ENCODE measurements at regions not wholly inside any gene's neighbourhood (a gene's known extent, or its start where the extent isn't known, plus 50 kb on each side); places are given as distances from the start of the nearest gene placed in this dataset.

DNA sequence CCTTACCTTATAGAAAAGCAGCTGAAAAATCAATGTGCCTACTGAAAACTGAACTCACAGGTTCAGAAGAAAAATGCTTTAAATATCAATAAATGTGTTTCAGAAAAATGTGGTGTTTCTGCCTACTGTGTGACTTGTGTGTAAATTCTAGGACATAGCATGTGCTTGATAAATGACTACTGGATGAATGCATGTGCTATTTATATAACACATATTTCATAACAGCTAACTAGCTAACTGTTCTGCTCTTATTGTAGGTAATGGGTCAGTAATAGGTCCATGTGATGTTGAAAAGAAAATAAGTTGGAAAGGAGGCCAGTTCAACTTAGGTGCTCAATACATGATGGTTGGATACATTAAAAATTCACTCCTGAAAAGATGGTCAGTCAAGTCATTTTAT lies 993.0 kb upstream of the LCORL start:
- in situ Hi-C loops (cut with MboI; ENCODE audit: low pct_unique_long_range_greater_than_20kb in 2 of 9, low sequenced_read_pairs in 9 of 9, unreplicated experiment in 9 of 9) = no loop called here
- H3K27ac ChIP-seq = no peak overlapping the region
- H3K4me1 ChIP-seq (replicated peaks in 1 of 2) = peaks cover 5 to 6% of the 10 kb centered on the region in 2 donors
- H3K4me3 ChIP-seq = no peak overlapping the region
- ATAC-seq (replicated peaks in 6 of 8) = no peak

DNA sequence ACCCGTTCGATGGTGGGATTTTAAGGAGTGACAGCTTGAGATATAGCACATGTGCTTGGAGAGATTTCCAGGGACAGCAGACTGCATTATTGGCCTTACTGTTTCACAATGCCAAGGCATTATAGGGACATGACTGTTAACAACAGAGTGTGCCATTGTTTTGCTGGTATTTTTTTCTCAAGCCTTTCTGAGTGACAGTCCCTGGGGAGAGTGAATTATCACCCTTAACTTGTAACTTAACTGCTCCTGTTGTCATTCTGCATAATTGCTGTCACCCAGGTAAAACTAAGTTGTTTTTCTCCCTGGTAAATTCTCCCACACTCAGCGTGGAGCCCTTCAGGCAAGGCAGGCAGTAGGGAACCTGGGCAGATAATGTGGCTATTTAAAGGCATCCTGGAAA lies 989.2 kb upstream of the LCORL start:
- no peak overlapping the region for H3K27ac ChIP-seq
- 14 to 60% (median 24%) methylated on average over 1 to 3 of the region's 3 CpGs; no CpG with 5 or more reads in 1 of the 10 experiments for WGBS, 10 experiments
- H3K4me3 ChIP-seq = no peak overlapping the region
- peak in 4 of 8 experiments; percentile 54 to 57 (median 56) for ATAC-seq (replicated peaks in 6 of 8)
- in situ Hi-C loops (cut with MboI; ENCODE audit: low pct_unique_long_range_greater_than_20kb in 2 of 9, low sequenced_read_pairs in 9 of 9, unreplicated experiment in 9 of 9) = no loop called here
- H3K4me1 ChIP-seq (replicated peaks in 1 of 2) = peaks cover 5 to 6% of the 10 kb centered on the region in 2 donors

- Histone ChIP-seq H3K27ac (no peak overlapping the region), H3K4me1 (replicated peaks in 1 of 2) (peaks cover 5 to 11% of the 10 kb centered on the region in 2 donors), H3K4me3 (no peak overlapping the region)
- ATAC-seq (replicated peaks in 6 of 8) = peak in 1 of 8 experiments; percentile 46
- in situ Hi-C loops (cut with MboI; ENCODE audit: low pct_unique_long_range_greater_than_20kb in 2 of 9, low sequenced_read_pairs in 9 of 9, unreplicated experiment in 9 of 9) = no loop called here
- 60 to 100% (median 95%) methylated on average over 1 to 2 of the region's 2 CpGs; no CpG with 5 or more reads in 5 of the 10 experiments for WGBS, 10 experiments
These were observed 988.3 kb upstream of the LCORL start for GRCh38 chr4:19009881-19010280.

DNA sequence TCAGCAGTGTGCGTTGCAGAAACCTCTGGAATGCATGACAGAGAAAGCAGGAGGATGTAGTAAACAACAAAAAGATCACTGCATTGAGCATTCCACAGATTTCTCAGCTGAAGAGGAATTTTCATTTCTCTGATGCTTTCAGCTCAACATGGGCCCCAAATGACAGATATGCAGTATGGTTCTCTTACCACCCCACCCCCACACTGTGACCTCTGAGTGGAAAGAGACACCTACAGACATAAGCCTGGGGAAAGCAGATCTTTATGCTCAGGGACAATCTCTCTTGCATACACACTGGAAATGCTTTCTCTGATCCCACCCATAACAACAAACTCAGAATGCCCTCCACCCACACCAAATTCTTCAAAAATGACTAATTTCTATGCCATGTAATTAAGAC lies 983.7 kb upstream of the LCORL start:
- Histone ChIP-seq H3K27ac (no peak overlapping the region), H3K4me3 (no peak overlapping the region), H3K4me1 (replicated peaks in 1 of 2) (peaks cover 0 to 6% of the 10 kb centered on the region in 2 donors)
- WGBS, 10 experiments = 25 to 100% (median 81%) methylated on average over 1 of the region's 1 CpG; no CpG with 5 or more reads in 2 of the 10 experiments
- peak in 4 of 8 experiments; percentile 17 to 59 (median 28) for ATAC-seq (replicated peaks in 6 of 8)
- in situ Hi-C loops (cut with MboI; ENCODE audit: low pct_unique_long_range_greater_than_20kb in 2 of 9, low sequenced_read_pairs in 9 of 9, unreplicated experiment in 9 of 9) = no loop called here

DNA sequence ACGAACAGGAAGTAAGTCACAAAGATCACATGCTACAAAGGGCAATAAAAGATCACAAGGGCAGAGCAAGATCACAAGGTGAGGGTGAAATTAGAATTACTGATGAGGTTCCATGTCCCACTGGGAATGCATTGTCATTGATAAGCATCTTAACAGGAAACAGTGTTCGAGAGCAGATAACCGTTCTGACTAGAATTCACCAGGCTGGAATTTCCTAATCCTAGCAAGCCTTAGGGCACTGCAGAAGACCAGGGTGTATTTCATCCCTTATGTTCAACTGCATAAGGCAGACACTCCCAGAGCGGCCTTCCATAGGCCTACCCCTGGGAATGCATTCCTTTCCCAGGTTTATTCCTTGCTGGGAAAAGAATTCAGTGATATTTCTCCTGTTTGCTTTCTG lies 980.6 kb upstream of the LCORL start:
- Histone ChIP-seq H3K4me3 (no peak overlapping the region), H3K27ac (no peak overlapping the region), H3K4me1 (replicated peaks in 1 of 2) (peaks cover 0 to 6% of the 10 kb centered on the region in 2 donors)
- 0 to 100% (median 79%) methylated on average over 1 to 4 of the region's 4 CpGs; no CpG with 5 or more reads in 3 of the 10 experiments for WGBS, 10 experiments
- in situ Hi-C loops (cut with MboI; ENCODE audit: low pct_unique_long_range_greater_than_20kb in 2 of 9, low sequenced_read_pairs in 9 of 9, unreplicated experiment in 9 of 9) = no loop called here
- no peak for ATAC-seq (replicated peaks in 6 of 8)

DNA sequence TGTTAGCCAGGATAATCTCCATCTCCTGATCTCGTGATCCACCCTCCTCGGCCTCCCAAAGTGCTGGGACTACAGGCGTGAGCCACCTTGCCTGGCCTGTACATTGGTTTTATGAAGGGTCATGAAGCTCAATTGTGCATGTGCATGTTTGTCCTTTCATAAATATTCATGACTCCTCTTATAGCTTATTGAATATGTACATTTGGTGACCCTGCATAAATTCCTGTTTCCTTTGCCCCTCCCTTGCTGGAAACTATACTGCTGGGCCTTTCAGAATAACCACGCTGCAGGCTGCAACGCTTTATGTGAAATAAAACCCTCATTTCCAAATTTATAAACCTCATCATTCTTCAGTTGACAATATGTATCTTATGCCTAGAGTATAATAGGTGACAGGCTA lies 978.0 kb upstream of the LCORL start:
- H3K4me1 ChIP-seq (replicated peaks in 1 of 2) = no peaks in the 10 kb centered on the region
- 40 to 100% (median 67%) methylated on average over 1 to 5 of the region's 5 CpGs; no CpG with 5 or more reads in 1 of the 10 experiments for WGBS, 10 experiments
- in situ Hi-C loops (cut with MboI; ENCODE audit: low pct_unique_long_range_greater_than_20kb in 2 of 9, low sequenced_read_pairs in 9 of 9, unreplicated experiment in 9 of 9) = no loop called here
- H3K27ac ChIP-seq = no peak overlapping the region
- no peak overlapping the region for H3K4me3 ChIP-seq
- ATAC-seq (replicated peaks in 6 of 8) = peak in 3 of 8 experiments; percentile 57 to 80 (median 71)

DNA sequence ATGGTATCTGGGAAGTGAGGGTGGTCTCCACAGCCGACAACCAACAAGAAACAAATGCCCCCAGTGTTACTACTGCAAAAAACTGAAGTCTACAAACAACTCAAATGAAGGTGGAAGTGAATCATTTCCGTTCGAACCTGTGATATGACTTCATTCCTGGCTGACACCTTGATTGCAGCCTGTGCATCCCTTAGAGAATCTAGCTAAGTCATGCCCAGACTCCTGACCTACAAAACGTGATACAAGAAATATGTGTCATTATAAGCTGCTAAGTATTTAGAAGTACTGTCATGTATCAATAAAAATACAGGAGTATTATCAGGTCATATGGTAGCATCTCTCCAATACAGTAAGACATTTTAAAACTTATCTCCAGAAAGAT lies 959.7 kb upstream of the LCORL start:
- ATAC-seq (replicated peaks in 6 of 8) = no peak
- no peaks in the 10 kb centered on the region for H3K4me1 ChIP-seq (replicated peaks in 1 of 2)
- no peak overlapping the region for H3K27ac ChIP-seq
- no peak overlapping the region for H3K4me3 ChIP-seq
- in situ Hi-C loops (cut with MboI; ENCODE audit: low pct_unique_long_range_greater_than_20kb in 2 of 9, low sequenced_read_pairs in 9 of 9, unreplicated experiment in 9 of 9) = no loop called here
- WGBS, 10 experiments = 0 to 100% (median 63%) methylated on average over 1 to 4 of the region's 4 CpGs; no CpG with 5 or more reads in 2 of the 10 experiments

DNA sequence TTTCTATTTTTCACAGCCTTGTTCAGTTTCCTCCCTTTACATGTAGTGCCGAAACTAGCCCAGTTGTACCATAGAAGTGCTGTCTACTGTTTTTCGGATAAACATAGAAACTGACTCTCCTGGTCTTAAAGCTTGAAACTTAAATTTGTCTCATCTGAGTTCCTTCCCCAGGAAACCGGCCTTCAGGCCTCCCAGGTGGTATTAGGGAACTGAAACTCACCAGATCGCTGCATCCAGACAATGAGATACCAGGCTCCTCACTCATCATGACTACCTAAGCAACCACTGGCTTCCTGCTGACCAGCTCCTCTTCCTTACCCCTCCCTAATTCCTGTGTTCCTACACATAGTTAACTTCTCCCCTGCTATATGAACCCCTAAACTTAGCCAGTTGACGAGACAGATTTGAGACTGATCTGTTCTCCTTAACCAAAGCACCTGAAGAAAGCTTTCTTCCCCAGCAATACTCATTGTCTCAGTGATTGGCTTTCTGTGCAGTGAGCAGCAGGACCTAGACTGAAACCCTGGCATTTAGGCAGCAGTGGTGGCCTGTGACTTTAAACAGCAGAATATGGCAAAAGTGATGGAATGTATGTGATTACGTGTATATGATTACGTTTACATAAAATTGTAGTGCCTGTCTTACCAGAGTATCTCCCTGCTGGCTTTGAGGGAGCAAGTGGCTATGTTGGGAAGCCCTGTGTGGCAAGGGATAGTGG lies 959.1 kb upstream of the LCORL start:
- in situ Hi-C loops (cut with MboI; ENCODE audit: low pct_unique_long_range_greater_than_20kb in 2 of 9, low sequenced_read_pairs in 9 of 9, unreplicated experiment in 9 of 9) = no loop called here
- Histone ChIP-seq H3K4me3 (no peak overlapping the region), H3K27ac (no peak overlapping the region), H3K4me1 (replicated peaks in 1 of 2) (no peaks in the 10 kb centered on the region)
- ATAC-seq (replicated peaks in 6 of 8) = no peak
- 48 to 100% (median 84%) methylated on average over 2 to 7 of the region's 7 CpGs for WGBS, 10 experiments

- ATAC-seq (replicated peaks in 6 of 8) = no peak
- H3K4me3 ChIP-seq = no peak overlapping the region
- H3K4me1 ChIP-seq (replicated peaks in 1 of 2) = no peaks in the 10 kb centered on the region
- no peak overlapping the region for H3K27ac ChIP-seq
- 25 to 100% (median 89%) methylated on average over 1 to 3 of the region's 3 CpGs; no CpG with 5 or more reads in 1 of the 10 experiments for WGBS, 10 experiments
- in situ Hi-C loops (cut with MboI; ENCODE audit: low pct_unique_long_range_greater_than_20kb in 2 of 9, low sequenced_read_pairs in 9 of 9, unreplicated experiment in 9 of 9) = no loop called here
These were observed 955.3 kb upstream of the LCORL start for GRCh38 chr4:18976884-18977283.

DNA sequence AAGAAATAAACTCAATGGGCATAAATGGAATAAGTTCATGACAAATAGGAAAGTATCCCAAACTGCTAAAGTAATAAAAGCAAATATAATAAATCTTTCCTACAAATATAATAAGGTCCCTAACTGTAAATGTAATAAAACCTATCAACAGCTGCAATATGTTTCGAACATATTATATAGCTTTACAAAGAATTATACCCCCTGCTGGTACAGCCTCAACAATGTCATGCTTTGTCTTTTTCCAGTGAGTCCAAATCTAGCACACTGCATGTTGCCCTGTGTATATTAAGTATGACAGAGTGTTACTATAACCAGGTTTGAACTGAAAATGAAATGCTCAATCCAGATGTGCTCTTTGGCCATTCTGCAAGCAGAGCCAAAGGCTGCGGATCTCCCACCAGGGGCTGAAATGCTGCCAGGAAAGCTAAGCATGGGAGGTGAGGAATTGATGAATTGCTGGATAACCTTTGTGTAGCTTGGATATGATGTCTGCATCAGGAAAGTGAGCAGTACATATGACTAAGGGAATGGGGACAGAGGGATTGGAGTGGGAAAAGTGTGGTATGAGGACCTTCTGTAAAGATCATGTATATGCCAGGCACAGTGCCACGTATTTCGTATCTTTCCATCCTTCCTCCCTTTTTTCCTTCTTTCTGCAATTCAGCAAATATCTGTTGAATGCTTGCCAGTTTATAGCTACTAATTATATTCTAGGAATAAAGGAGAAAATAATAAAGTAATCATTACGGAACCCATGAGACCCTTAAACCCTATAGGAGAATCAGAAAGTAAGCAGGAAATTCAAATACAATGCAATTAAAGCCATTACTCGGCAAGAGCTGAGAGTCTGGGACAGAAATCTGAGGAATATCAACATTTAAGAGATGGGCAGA lies 954.6 kb upstream of the LCORL start:
- no peak overlapping the region for H3K4me3 ChIP-seq
- ATAC-seq (replicated peaks in 6 of 8) = no peak
- in situ Hi-C loops (cut with MboI; ENCODE audit: low pct_unique_long_range_greater_than_20kb in 2 of 9, low sequenced_read_pairs in 9 of 9, unreplicated experiment in 9 of 9) = no loop called here
- no peak overlapping the region for H3K27ac ChIP-seq
- WGBS, 10 experiments = 0 to 100% (median 90%) methylated on average over 1 to 6 of the region's 6 CpGs; no CpG with 5 or more reads in 1 of the 10 experiments
- H3K4me1 ChIP-seq (replicated peaks in 1 of 2) = no peaks in the 10 kb centered on the region

GRCh38 chr4:18973296-18973695 lies 951.7 kb upstream of the LCORL start:
- H3K4me3 ChIP-seq = no peak overlapping the region
- no peak for ATAC-seq (replicated peaks in 6 of 8)
- H3K4me1 ChIP-seq (replicated peaks in 1 of 2) = no peaks in the 10 kb centered on the region
- no peak overlapping the region for H3K27ac ChIP-seq
- 0 to 100% (median 61%) methylated on average over 1 of the region's 1 CpG; no CpG with 5 or more reads in 4 of the 10 experiments for WGBS, 10 experiments
- in situ Hi-C loops (cut with MboI; ENCODE audit: low pct_unique_long_range_greater_than_20kb in 2 of 9, low sequenced_read_pairs in 9 of 9, unreplicated experiment in 9 of 9) = no loop called here

- ATAC-seq (replicated peaks in 6 of 8) = no peak
- in situ Hi-C loops (cut with MboI; ENCODE audit: low pct_unique_long_range_greater_than_20kb in 2 of 9, low sequenced_read_pairs in 9 of 9, unreplicated experiment in 9 of 9) = no loop called here
- no peak overlapping the region for H3K27ac ChIP-seq
- no peak overlapping the region for H3K4me3 ChIP-seq
- no peaks in the 10 kb centered on the region for H3K4me1 ChIP-seq (replicated peaks in 1 of 2)
These were observed 940.3 kb upstream of the LCORL start for GRCh38 chr4:18961879-18962278.

DNA sequence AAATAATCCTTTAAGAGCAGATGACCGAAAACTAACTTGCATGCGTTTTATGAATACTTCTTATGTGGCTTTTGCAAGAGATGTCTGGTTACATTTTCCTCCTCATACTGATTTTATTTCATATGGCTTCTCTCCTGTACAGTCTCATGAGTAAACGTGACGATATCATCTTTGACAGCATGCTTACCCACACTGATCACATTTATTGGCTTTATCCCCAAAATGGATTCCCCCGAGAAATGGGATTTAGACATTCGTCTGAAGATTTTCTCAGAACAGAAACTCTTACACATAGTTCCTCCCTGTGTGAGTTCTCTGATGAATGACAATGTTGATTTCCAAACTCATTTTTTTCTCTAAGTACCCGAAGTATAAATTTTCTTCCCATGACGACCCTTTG lies 939.7 kb upstream of the LCORL start:
- no peak for ATAC-seq (replicated peaks in 6 of 8)
- Histone ChIP-seq H3K4me3 (no peak overlapping the region), H3K27ac (no peak overlapping the region), H3K4me1 (replicated peaks in 1 of 2) (no peaks in the 10 kb centered on the region)
- 28 to 96% (median 78%) methylated on average over 2 to 8 of the region's 8 CpGs for WGBS, 10 experiments
- in situ Hi-C loops (cut with MboI; ENCODE audit: low pct_unique_long_range_greater_than_20kb in 2 of 9, low sequenced_read_pairs in 9 of 9, unreplicated experiment in 9 of 9) = no loop called here

Data from motor neuron (in vitro differentiated cells).